ENCODE measurements at regions not wholly inside any gene's neighbourhood (a gene's known extent, or its start where the extent isn't known, plus 50 kb on each side); places are given as distances from the start of the nearest gene placed in this dataset.

GRCh38 chr2:67258831-67259230 lies 138.3 kb upstream of the ETAA1 start:
- TF ChIP-seq CTCF (IDR thresholded peaks at IDR 0.05) (no peak), POLR2A (IDR thresholded peaks at IDR 0.05) (no peak)

Measured in esophagus squamous epithelium (tissue), 4 donors.